Uterus (tissue), 3 donors: ENCODE measurements at regions not wholly inside any gene's neighbourhood (a gene's known extent, or its start where the extent isn't known, plus 50 kb on each side); places are given as distances from the start of the nearest gene placed in this dataset.

ENCODE experiments used
- DNase-seq, 2 donors: peaks; one replicate each; pipeline ENCODE4 v3.0.0-alpha.2; 2019 to 2020
- H3K27ac ChIP-seq, 2 donors: fragments of 200-600 bp; sonication (generic); 1 replicate in 1 of 2; 2 replicates in 1 of 2; pipeline ENCODE4 v1.5.1; 2016 to 2018
- H3K27me3 ChIP-seq, 2 donors: fragments of 200-600 bp; sonication (generic); one replicate each; pipeline ENCODE4 v1.5.1; 2018 to 2019; ENCODE audit warnings: control low read depth in 1 of 2
- H3K36me3 ChIP-seq, 2 donors: fragments of 200-600 bp; sonication (generic); one replicate each; pipeline ENCODE4 v1.5.1; 2019; ENCODE audit warnings: control low read depth in 1 of 2
- H3K4me1 ChIP-seq, 2 donors: fragments of 200-600 bp; sonication (generic); one replicate each; pipeline ENCODE4 v1.5.1; 2018 to 2019; ENCODE audit warnings: control low read depth in 1 of 2
- H3K4me3 ChIP-seq, 2 donors: fragments of 200-600 bp; sonication (generic); 1 replicate in 1 of 2; 2 replicates in 1 of 2; pipeline ENCODE4 v1.5.1; 2018 to 2019; ENCODE audit warnings: mild to moderate bottlenecking in 1 of 2
- H3K9me3 ChIP-seq, 2 donors: fragments of 200-600 bp; sonication (generic); one replicate each; pipeline ENCODE4 v1.5.1; 2019; ENCODE audit warnings: control low read depth in 1 of 2
- CTCF ChIP-seq, 4 experiments: fragments of 200-600 bp in 2 of 4; fragments of 450-650 bp in 2 of 4; sonication (generic) in 2 of 4; IDR thresholded peaks; one replicate each; pipeline ENCODE4 v1.5.1; 2016 to 2019; ENCODE audit warnings: antibody characterized with exemption in 4 of 4, mild to moderate bottlenecking in 2 of 4, moderate library complexity in 1 of 4
- POLR2A ChIP-seq, 2 donors: fragments of 450-650 bp; IDR thresholded peaks; one replicate each; pipeline ENCODE4 v1.6.1; 2016; ENCODE audit warnings: antibody characterized with exemption in 2 of 2, mild to moderate bottlenecking in 1 of 2, moderate library complexity in 1 of 2
- intact Hi-C: fragments of 100-400 bp; cut with DNase I; formaldehyde crosslinking; loops from one replicate; pipeline ENCODE4 v1.15.1; 2023; ENCODE audit warnings: low total_unique reads
- donor health status: DM: yes; HTN: yes; CAD: no.

- intact Hi-C loops, result no loop called here
- TF ChIP-seq POLR2A (IDR thresholded peaks at IDR 0.05), result no peak
- no peak for TF ChIP-seq CTCF (IDR thresholded peaks at IDR 0.05)
- no peaks in the 10 kb centered on the region for H3K27me3 ChIP-seq
- no peak overlapping the region for H3K27ac ChIP-seq
- H3K36me3 ChIP-seq, result no peaks in the 10 kb centered on the region
- no peaks in the 10 kb centered on the region for H3K4me1 ChIP-seq
- DNase-seq, result no peak
- H3K4me3 ChIP-seq, result no peak overlapping the region
- H3K9me3 ChIP-seq, result no peaks in the 10 kb centered on the region
Observed at GRCh38 chr7:88402529-88402928, 95.8 kb upstream of the STEAP4 start.

DNA sequence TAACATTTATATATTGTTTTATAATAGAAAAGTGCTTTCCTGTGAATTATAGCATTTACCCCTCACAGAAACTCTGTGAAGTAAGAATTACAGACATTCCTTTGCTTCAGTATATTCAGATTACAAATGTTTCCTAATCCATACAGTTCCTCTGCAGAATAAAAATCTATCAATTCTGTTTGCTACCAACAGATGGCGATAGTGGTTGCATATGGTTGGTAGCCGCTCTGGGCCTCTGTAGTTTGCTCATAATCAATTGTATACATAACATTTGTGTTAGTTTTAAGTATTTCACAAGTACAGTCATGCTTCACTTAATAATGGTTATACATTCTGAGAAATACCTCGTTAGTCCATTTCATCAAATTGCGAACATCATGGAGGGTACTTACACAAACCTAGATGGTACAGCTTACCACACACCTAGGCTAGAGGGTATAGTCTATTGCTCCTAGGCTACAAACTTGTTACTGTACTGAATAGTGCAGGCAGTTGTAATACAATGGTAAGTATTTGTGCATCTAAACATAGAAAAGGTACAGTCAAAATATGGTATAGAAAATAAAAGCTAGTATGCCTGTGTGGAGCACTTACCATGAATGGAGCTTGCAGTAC is 94.4 kb upstream of the STEAP4 start:
- Histone ChIP-seq H3K36me3 (no peaks in the 10 kb centered on the region), H3K4me3 (no peak overlapping the region), H3K9me3 (no peaks in the 10 kb centered on the region), H3K4me1 (no peaks in the 10 kb centered on the region), H3K27ac (no peak overlapping the region), H3K27me3 (no peaks in the 10 kb centered on the region)
- no peak for DNase-seq
- intact Hi-C loops, result no loop called here
- TF ChIP-seq CTCF (IDR thresholded peaks at IDR 0.05) (no peak), POLR2A (IDR thresholded peaks at IDR 0.05) (no peak)

GRCh38 chr7:88399696-88400240 is 93.1 kb upstream of the STEAP4 start:
- Histone ChIP-seq H3K27ac (no peak overlapping the region), H3K4me3 (no peak overlapping the region), H3K9me3 (no peaks in the 10 kb centered on the region), H3K27me3 (no peaks in the 10 kb centered on the region), H3K36me3 (no peaks in the 10 kb centered on the region), H3K4me1 (no peaks in the 10 kb centered on the region)
- TF ChIP-seq POLR2A (IDR thresholded peaks at IDR 0.05) (no peak), CTCF (IDR thresholded peaks at IDR 0.05) (no peak)
- no peak for DNase-seq
- intact Hi-C loops, result no loop called here

DNA sequence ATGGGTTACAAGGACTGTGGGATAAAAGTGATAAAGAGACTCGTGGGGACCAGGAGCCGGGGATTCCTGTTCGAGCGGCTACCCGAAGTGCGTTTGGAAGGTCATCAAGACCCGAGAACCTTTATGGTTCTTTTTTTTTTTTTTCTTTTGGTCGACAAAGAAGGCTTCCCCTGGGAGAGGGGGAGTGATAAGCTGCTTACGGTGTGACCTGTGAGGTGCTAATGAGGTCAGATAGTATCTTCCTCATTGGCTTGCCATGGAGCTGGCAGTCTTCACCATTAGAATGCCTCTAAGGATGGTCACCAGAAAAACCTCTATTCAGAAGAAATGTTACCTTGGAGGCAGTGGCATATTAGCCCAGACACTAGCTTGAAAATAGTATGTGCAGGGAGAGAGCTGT is 92.3 kb upstream of the STEAP4 start:
- no peak overlapping the region for H3K4me3 ChIP-seq
- no peak for DNase-seq
- H3K27ac ChIP-seq, result no peak overlapping the region
- H3K9me3 ChIP-seq, result no peaks in the 10 kb centered on the region
- no peaks in the 10 kb centered on the region for H3K4me1 ChIP-seq
- H3K27me3 ChIP-seq, result no peaks in the 10 kb centered on the region
- intact Hi-C loops, result no loop called here
- TF ChIP-seq POLR2A (IDR thresholded peaks at IDR 0.05), result no peak
- no peak for TF ChIP-seq CTCF (IDR thresholded peaks at IDR 0.05)
- H3K36me3 ChIP-seq, result no peaks in the 10 kb centered on the region

- no peak for TF ChIP-seq POLR2A (IDR thresholded peaks at IDR 0.05)
- TF ChIP-seq CTCF (IDR thresholded peaks at IDR 0.05), result no peak
- Histone ChIP-seq H3K4me3 (no peak overlapping the region), H3K36me3 (no peaks in the 10 kb centered on the region), H3K4me1 (no peaks in the 10 kb centered on the region), H3K27me3 (no peaks in the 10 kb centered on the region), H3K9me3 (no peaks in the 10 kb centered on the region), H3K27ac (no peak overlapping the region)
- intact Hi-C loops, result no loop called here
- DNase-seq, result no peak
Observed at GRCh38 chr7:88398459-88398858, 91.8 kb upstream of the STEAP4 start.
